IMR-90 (cell line): ENCODE measurements at regions not wholly inside any gene's neighbourhood (a gene's known extent, or its start where the extent isn't known, plus 50 kb on each side); places are given as distances from the start of the nearest gene placed in this dataset.

Experiments used
- ATAC-seq: fragments of 200-7000 bp; cut with Tn5 transposase; 2 replicates; pipeline ENCODE4 v1.9.1; 2020; ENCODE audit warnings: low read depth, mild to moderate bottlenecking, moderate library complexity
- BruUV-seq: library from RNA; stranded (reverse); fragments of 400-500 nt; replicated peaks from 2 replicates; lab custom pipeline; 2021; lab: Mats Ljungman, UMichigan
- CTCF ChIA-PET: fragments of 300-600 bp; formaldehyde crosslinking; extraction: SDS; loops from one replicate; lab custom pipeline; 2021; ENCODE audit warnings: antibody characterized with exemption; lab: Yijun Ruan, JAX
- POLR2A ChIA-PET: fragments of 300-600 bp; sonication (Branson Sonifier 250); formaldehyde crosslinking; loops from one replicate; lab custom pipeline; 2022; ENCODE audit warnings: antibody characterized with exemption; ENCODE audit not compliant: unreplicated experiment; lab: Charles Lee
- DNase-seq: peaks from one replicate; pipeline ENCODE4 v3.0.0; 2013
- H2AFZ ChIP-seq: replicated peaks from 2 replicates; pipeline ENCODE3; 2013; ENCODE audit warnings: low read length, mild to moderate bottlenecking; ENCODE audit not compliant: poor library complexity
- H2AK5ac ChIP-seq: 2 replicates; pipeline ENCODE4 v1.6.1; 2013; ENCODE audit warnings: low read depth, low read length, inconsistent platforms
- H2AK9ac ChIP-seq: replicated peaks from 2 replicates; pipeline ENCODE3; 2013; ENCODE audit warnings: mild to moderate bottlenecking, low read depth, low read length, moderate library complexity; ENCODE audit not compliant: poor library complexity
- H2BK120ac ChIP-seq: 2 replicates; pipeline ENCODE4 v1.6.1; 2013; ENCODE audit warnings: low read depth, low read length, inconsistent platforms
- H2BK15ac ChIP-seq: 3 replicates; pipeline ENCODE4 v1.6.1; 2013; ENCODE audit warnings: low read depth, low read length, inconsistent platforms
- H2BK20ac ChIP-seq: 2 replicates; pipeline ENCODE4 v1.6.1; 2013; ENCODE audit warnings: low read depth, mild to moderate bottlenecking, inconsistent platforms, low read length, moderate library complexity
- H2BK5ac ChIP-seq: 2 replicates; pipeline ENCODE4 v1.6.1; 2013; ENCODE audit warnings: mild to moderate bottlenecking, low read depth, low read length, inconsistent platforms; ENCODE audit not compliant: poor library complexity, severe bottlenecking
- H3K14ac ChIP-seq: replicated peaks from 2 replicates; pipeline ENCODE4 v1.6.1; 2013; ENCODE audit warnings: low read depth, low read length, inconsistent platforms
- H3K18ac ChIP-seq: 2 replicates; pipeline ENCODE4 v1.6.1; 2013; ENCODE audit warnings: low read depth, low read length, control low read depth
- H3K23ac ChIP-seq: 2 replicates; pipeline ENCODE4 v1.6.1; 2013; ENCODE audit warnings: low read depth, low read length, inconsistent platforms
- H3K27ac ChIP-seq: 2 replicates; pipeline ENCODE4 v1.5.1; 2013; ENCODE audit warnings: mild to moderate bottlenecking, control low read depth, low read length; ENCODE audit not compliant: insufficient read depth
- H3K27me3 ChIP-seq: 2 replicates; pipeline ENCODE4 v1.6.1; 2013; ENCODE audit warnings: low read length; ENCODE audit not compliant: control insufficient read depth, insufficient read depth
- H3K36me3 ChIP-seq: 2 replicates; pipeline ENCODE4 v1.6.1; 2013; ENCODE audit warnings: low read length, mixed read lengths; ENCODE audit not compliant: control insufficient read depth, insufficient read depth
- H3K4ac ChIP-seq: 2 replicates; pipeline ENCODE4 v1.6.1; 2013; ENCODE audit warnings: low read depth, low read length, inconsistent platforms
- H3K4me1 ChIP-seq: 2 replicates; pipeline ENCODE4 v1.6.1; 2013; ENCODE audit warnings: low read length, mixed read lengths; ENCODE audit not compliant: control insufficient read depth, insufficient read depth
- H3K4me2 ChIP-seq: 2 replicates; pipeline ENCODE4 v1.6.1; 2013; ENCODE audit warnings: low read depth, mild to moderate bottlenecking, control low read depth, low read length, moderate library complexity
- H3K4me3 ChIP-seq: 2 replicates; pipeline ENCODE4 v1.5.1; 2013; ENCODE audit warnings: low read depth, mild to moderate bottlenecking, control low read depth, low read length, moderate library complexity; ENCODE audit not compliant: insufficient read depth
- H3K56ac ChIP-seq: 2 replicates; pipeline ENCODE4 v1.6.1; 2013; ENCODE audit warnings: low read length, inconsistent platforms; ENCODE audit not compliant: insufficient read depth; ENCODE audit errors: extremely low read depth
- H3K79me1 ChIP-seq, 2 experiments: 2 replicates each; pipeline ENCODE4 v1.6.1; 2013; ENCODE audit warnings: low read length in 2 of 2, inconsistent platforms in 1 of 2, low read depth in 1 of 2
- H3K9ac ChIP-seq: 2 replicates; pipeline ENCODE4 v1.6.1; 2013; ENCODE audit warnings: low read depth, low read length, control low read depth
- H3K9me1 ChIP-seq: 2 replicates; pipeline ENCODE4 v1.6.1; 2013; ENCODE audit warnings: low read length, inconsistent platforms; ENCODE audit not compliant: insufficient read depth
- H3K9me3 ChIP-seq: 2 replicates; pipeline ENCODE4 v1.6.1; 2013; ENCODE audit warnings: low read length; ENCODE audit not compliant: control insufficient read depth, insufficient read depth
- H4K20me1 ChIP-seq: 2 replicates; pipeline ENCODE4 v1.6.1; 2013; ENCODE audit warnings: low read length, inconsistent platforms; ENCODE audit not compliant: insufficient read depth
- H4K5ac ChIP-seq: 2 replicates; pipeline ENCODE4 v1.6.1; 2013; ENCODE audit warnings: mild to moderate bottlenecking, low read depth, low read length, control low read depth
- H4K8ac ChIP-seq, 2 experiments: 2 replicates each; pipeline ENCODE4 v1.6.1; 2013; ENCODE audit warnings: low read depth in 2 of 2, low read length in 2 of 2, control low read depth in 1 of 2, inconsistent platforms in 1 of 2
- H4K91ac ChIP-seq: 2 replicates; pipeline ENCODE4 v1.6.1; 2013; ENCODE audit warnings: low read depth, low read length, inconsistent platforms; ENCODE audit not compliant: insufficient read depth
- CEBPB ChIP-seq: IDR thresholded peaks from 2 replicates; pipeline ENCODE4 v1.6.1; 2012; ENCODE audit warnings: low read depth, low read length, improper control_type of control experiment
- FOS ChIP-seq: fragments of 150-350 bp; IDR thresholded peaks from 2 replicates; pipeline ENCODE4 v1.6.1; 2016; ENCODE audit warnings: low read depth, low read length
- MAZ ChIP-seq: IDR thresholded peaks from 2 replicates; pipeline ENCODE4 v1.6.1; 2012; ENCODE audit warnings: low read depth, mild to moderate bottlenecking, low read length, improper control_type of control experiment, moderate library complexity, borderline replicate concordance
- WGBS, 2 experiments: methylation state at CpG; one replicate each; pipeline versions ENCODE4 v1.1.5 to v1.1.7; 2013; ENCODE audit warnings: missing lambda C conversion rate in 2 of 2; ENCODE audit not compliant: insufficient read length in 1 of 2; ENCODE audit errors: extremely low coverage in 2 of 2; 5-methylcytosine and 5-hydroxymethylcytosine counted together
- dilution Hi-C: fragments of 300-500 bp; cut with HindIII; formaldehyde crosslinking; loops from one replicate; pipeline ENCODE4 v1.14.3; 2018; ENCODE audit warnings: low sequenced_read_pairs; ENCODE audit not compliant: unreplicated experiment
- in situ Hi-C: fragments of 300-500 bp; cut with MboI; formaldehyde crosslinking; loops from 3 replicates; pipeline ENCODE4 v1.14.3; 2019; ENCODE audit warnings: low sequenced_read_pairs, inconsistent platforms, mixed read lengths
- intact Hi-C: fragments of 100-400 bp; cut with micrococcal nuclease; formaldehyde crosslinking; loops from 2 replicates; pipeline ENCODE4 v1.10.0; 2022

DNA sequence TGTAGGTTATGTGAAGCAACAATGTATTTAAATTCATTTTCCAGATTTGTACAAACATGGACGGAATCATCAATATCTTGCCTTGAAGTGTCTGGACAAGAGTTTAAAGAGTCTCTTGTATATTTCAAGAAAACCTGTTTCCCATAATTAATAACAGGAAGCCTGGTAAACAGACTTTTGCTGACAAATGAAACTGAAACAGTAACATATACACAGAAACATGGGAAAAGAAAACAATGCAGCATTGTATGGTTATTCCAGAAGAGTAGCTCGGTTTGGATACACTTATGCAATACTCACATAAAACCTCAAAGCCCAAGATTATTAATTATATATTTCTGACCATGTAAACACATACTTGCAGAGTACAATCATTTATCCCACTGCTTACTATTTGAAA, 265.5 kb downstream of the PTPRC start:
- no peak overlapping the region for H3K4me3 ChIP-seq
- no peak overlapping the region for H2AK5ac ChIP-seq
- H3K36me3 ChIP-seq: peaks cover 10% of the 10 kb centered on the region
- dilution Hi-C loops: no loop called here
- no peaks in the 10 kb centered on the region for H3K9me3 ChIP-seq
- CTCF ChIA-PET: interaction anchor here (0.6 kb wide), 1 partner anchor 31 kb away, joined by 3 read pairs; no protein-coding TSS in a partner anchor
- no peaks in the 10 kb centered on the region; the same call in 1 of the 2 replicates for H4K20me1 ChIP-seq
- no peak overlapping the region for H2AFZ ChIP-seq
- H2BK15ac ChIP-seq: no peak overlapping the region
- peak overlapping the region; percentile 65; the same call in 1 of the 2 replicates for H3K4me2 ChIP-seq
- H3K4ac ChIP-seq: no peak overlapping the region
- H3K4me1 ChIP-seq: peaks cover 8% of the 10 kb centered on the region
- ATAC-seq (peak; percentile 57), DNase-seq (peak; percentile 64)
- TF ChIP-seq MAZ (no peak), CEBPB (peak; percentile 82), FOS (no peak)
- no peak overlapping the region for H3K56ac ChIP-seq
- H2BK5ac ChIP-seq: no peak overlapping the region
- no peak overlapping the region for H3K18ac ChIP-seq
- BruUV-seq: no TSS peak
- H4K8ac ChIP-seq: no peak overlapping the region
- peaks cover 6% of the 10 kb centered on the region for H3K9me1 ChIP-seq
- no peaks in the 10 kb centered on the region for H3K27me3 ChIP-seq
- intact Hi-C loops: no loop called here
- no peak overlapping the region for H3K27ac ChIP-seq
- POLR2A ChIA-PET: no interaction called here
- no peak overlapping the region for H2BK120ac ChIP-seq
- H3K79me1 ChIP-seq: peaks cover 18 to 42% of the 10 kb centered on the region in 2 experiments
- H4K5ac ChIP-seq: no peak overlapping the region
- H2AK9ac ChIP-seq: no peak overlapping the region
- no peak overlapping the region for H3K9ac ChIP-seq
- H4K91ac ChIP-seq: no peak overlapping the region
- no peak overlapping the region for H3K14ac ChIP-seq
- H3K23ac ChIP-seq: no peak overlapping the region
- WGBS, 2 experiments: no CpG with 5 or more reads among the region's 2 CpGs
- in situ Hi-C loops: no loop called here
- H2BK20ac ChIP-seq: no peak overlapping the region
